SK-N-SH (cell line): ENCODE measurements at regions not wholly inside any gene's neighbourhood (a gene's known extent, or its start where the extent isn't known, plus 50 kb on each side); places are given as distances from the start of the nearest gene placed in this dataset.

ENCODE experiments used
- CTCF ChIA-PET: fragments of 300-600, 350-600 bp; formaldehyde crosslinking; extraction: SDS; loops from one replicate; lab custom pipeline; 2021; lab: Yijun Ruan, JAX
- POLR2A ChIA-PET: fragments of 350-600 bp; sonication (Branson Sonifier 250); formaldehyde crosslinking; extraction: SDS; loops from one replicate; lab custom pipeline; 2020; ENCODE audit warnings: antibody characterized with exemption, inconsistent platforms; lab: Yijun Ruan, JAX
- DNase-seq: peaks from one replicate; pipeline ENCODE4 v3.0.0; 2012
- H2AFZ ChIP-seq: fragments of 200-600 bp; sonication (generic); 2 replicates; pipeline ENCODE4 v1.8.1; 2016; ENCODE audit warnings: antibody characterized with exemption, mild to moderate bottlenecking, low read depth
- H3F3A ChIP-seq: fragments of 200-600 bp; sonication (generic); replicated peaks from 2 replicates; pipeline ENCODE3; 2016; ENCODE audit warnings: antibody characterized with exemption, mild to moderate bottlenecking; ENCODE audit not compliant: insufficient read depth
- H3K27ac ChIP-seq, 2 experiments: fragments of 200-500 bp in 1 of 2; fragments of 200-600 bp in 1 of 2; sonication (Bioruptor generic) in 1 of 2; sonication (generic), shearing (Covaris generic) in 1 of 2; 2 replicates each; pipeline versions ENCODE4 v1.5.1 to v1.6.1; 2014 to 2016; ENCODE audit warnings: low read depth in 2 of 2, inconsistent platforms in 1 of 2, low read length in 1 of 2, mild to moderate bottlenecking in 1 of 2, mixed read lengths in 1 of 2
- H3K27me3 ChIP-seq: fragments of 200-600 bp; sonication (generic), shearing (Covaris generic); 2 replicates; pipeline ENCODE4 v1.6.1; 2016; ENCODE audit warnings: mixed run types; ENCODE audit not compliant: insufficient read depth
- H3K36me3 ChIP-seq, 2 experiments: fragments of 200-500 bp in 1 of 2; fragments of 200-600 bp in 1 of 2; sonication (Bioruptor generic) in 1 of 2; sonication (generic) in 1 of 2; replicated peaks in 1 of 2; 2 replicates each; pipeline versions ENCODE3 to v1.5.1; 2014 to 2016; ENCODE audit warnings: low read length in 1 of 2, mild to moderate bottlenecking in 1 of 2; ENCODE audit not compliant: insufficient read depth in 2 of 2, control insufficient read depth in 1 of 2
- H3K4me1 ChIP-seq, 2 experiments: fragments of 200-500 bp in 1 of 2; fragments of 200-600 bp in 1 of 2; sonication (Bioruptor generic) in 1 of 2; sonication (generic), shearing (Covaris generic) in 1 of 2; 2 replicates each; pipeline versions ENCODE4 v1.5.1 to v1.6.1; 2014 to 2016; ENCODE audit warnings: low read depth in 1 of 2, low read length in 1 of 2, mixed run types in 1 of 2; ENCODE audit not compliant: insufficient read depth in 2 of 2, control insufficient read depth in 1 of 2
- H3K4me2 ChIP-seq: fragments of 200-600 bp; sonication (generic), shearing (Covaris generic); 2 replicates; pipeline ENCODE4 v1.6.1; 2017; ENCODE audit warnings: mixed run types
- H3K4me3 ChIP-seq, 2 experiments: fragments of 200-500 bp in 1 of 2; fragments of 200-600 bp in 1 of 2; sonication (Bioruptor generic) in 1 of 2; sonication (generic), shearing (Covaris generic) in 1 of 2; 2 replicates each; pipeline versions ENCODE4 v1.5.1 to v1.8.1; 2014 to 2016; ENCODE audit warnings: low read depth in 2 of 2, inconsistent platforms in 1 of 2, low read length in 1 of 2, mild to moderate bottlenecking in 1 of 2, mixed read lengths in 1 of 2, moderate library complexity in 1 of 2
- H3K79me2 ChIP-seq: fragments of 200-600 bp; sonication (generic); 2 replicates; pipeline ENCODE4 v1.8.1; 2017; ENCODE audit warnings: mild to moderate bottlenecking; ENCODE audit not compliant: insufficient read depth
- H3K9ac ChIP-seq: fragments of 200-600 bp; sonication (generic); 2 replicates; pipeline ENCODE4 v1.6.1; 2017; ENCODE audit warnings: mixed run types
- H3K9me2 ChIP-seq: fragments of 200-600 bp; sonication (generic); 2 replicates; pipeline ENCODE4 v1.6.1; 2017; ENCODE audit warnings: mixed run types
- H3K9me3 ChIP-seq: fragments of 200-600 bp; sonication (generic); 2 replicates; pipeline ENCODE4 v1.6.1; 2017; ENCODE audit warnings: mixed run types, mild to moderate bottlenecking, moderate library complexity
- H4K20me1 ChIP-seq: fragments of 200-600 bp; sonication (generic); 2 replicates; pipeline ENCODE4 v1.6.1; 2017; ENCODE audit warnings: mild to moderate bottlenecking, mixed run types; ENCODE audit not compliant: insufficient read depth
- CHD2 ChIP-seq: fragments of 150-350 bp; IDR thresholded peaks from 2 replicates; pipeline ENCODE4 v1.6.1; 2018; ENCODE audit warnings: low read length; ENCODE audit not compliant: partially characterized antibody
- EP300 ChIP-seq, 2 experiments: IDR thresholded peaks; 2 replicates each; pipeline versions ENCODE4 v1.4.0 to v1.6.1; 2012; ENCODE audit warnings: borderline replicate concordance in 1 of 2, low read depth in 1 of 2, low read length in 1 of 2
- FOXJ3 ChIP-seq: sonication (generic); formaldehyde crosslinking; IDR thresholded peaks from 2 replicates; pipeline ENCODE4 v1.5.1; 2020; ENCODE audit warnings: mild to moderate bottlenecking, missing genetic modification reagents
- MAX ChIP-seq: IDR thresholded peaks from 2 replicates; pipeline ENCODE4 v1.4.0; 2012; ENCODE audit warnings: low read depth
- MEF2A ChIP-seq: IDR thresholded peaks from 2 replicates; pipeline ENCODE4 v1.4.0; 2012; ENCODE audit warnings: low read depth, borderline replicate concordance
- NFIC ChIP-seq: IDR thresholded peaks from 2 replicates; pipeline ENCODE4 v1.4.0; 2012; ENCODE audit warnings: borderline replicate concordance
- NRF1 ChIP-seq: IDR thresholded peaks from 2 replicates; pipeline ENCODE4 v1.6.1; 2012; ENCODE audit warnings: low read depth, mild to moderate bottlenecking, low read length
- RAD21 ChIP-seq: IDR thresholded peaks from 2 replicates; pipeline ENCODE4 v1.6.1; 2012; ENCODE audit warnings: mild to moderate bottlenecking, low read length
- RCOR1 ChIP-seq: fragments of 150-350 bp; IDR thresholded peaks from 2 replicates; pipeline ENCODE4 v1.6.1; 2017; ENCODE audit warnings: antibody characterized with exemption, low read length
- RXRA ChIP-seq: IDR thresholded peaks from 2 replicates; pipeline ENCODE4 v1.4.0; 2012; ENCODE audit warnings: low read depth, mild to moderate bottlenecking, borderline replicate concordance
- SMC3 ChIP-seq: IDR thresholded peaks from 2 replicates; pipeline ENCODE4 v1.6.1; 2012; ENCODE audit warnings: low read depth, low read length, improper control_type of control experiment
- TAF1 ChIP-seq: IDR thresholded peaks from 2 replicates; pipeline ENCODE4 v1.6.1; 2012; ENCODE audit warnings: low read depth, mild to moderate bottlenecking, low read length, moderate library complexity, borderline replicate concordance
- USF1 ChIP-seq: IDR thresholded peaks from 2 replicates; pipeline ENCODE4 v1.4.0; 2012; ENCODE audit warnings: low read depth, borderline replicate concordance
- YY1 ChIP-seq: IDR thresholded peaks from 2 replicates; pipeline ENCODE4 v1.4.0; 2012; ENCODE audit warnings: low read depth, mild to moderate bottlenecking
- WGBS: methylation state at CpG from one replicate; pipeline ENCODE4 v1.1.6; 2017; ENCODE audit warnings: low lambda C conversion rate; 5-methylcytosine and 5-hydroxymethylcytosine counted together
- TF ChIP-seq, protein P1 (sequence below): fragments of 150-350 bp; IDR thresholded peaks from 2 replicates; pipeline ENCODE4 v1.6.1; 2016; ENCODE audit warnings: mild to moderate bottlenecking, low read depth, low read length
- TF ChIP-seq, protein P2 (sequence below): IDR thresholded peaks from 2 replicates; pipeline ENCODE4; 2012
- TF ChIP-seq, protein P3 (sequence below): IDR thresholded peaks from 2 replicates; pipeline ENCODE4 v1.6.1; 2012; ENCODE audit warnings: mild to moderate bottlenecking, low read depth, low read length, moderate library complexity

GRCh38 chr1:29753771-29754572 is 517.6 kb downstream of the PTPRU start:
- WGBS: 9% methylated on average over 3 of the region's 3 CpGs
- H3F3A ChIP-seq: no peaks in the 10 kb centered on the region
- no peaks in the 10 kb centered on the region for H4K20me1 ChIP-seq
- H3K4me3 ChIP-seq: no peak overlapping the region
- H3K27me3 ChIP-seq: no peaks in the 10 kb centered on the region
- TF ChIP-seq CHD2 (peak; percentile 28), EP300 (IDR thresholded peaks at IDR 0.05; ENCODE audit: borderline replicate concordance in 1 of 2, low read depth in 1 of 2, low read length in 1 of 2) (peak in 1 of 2 experiments; percentile 73; a peak in 2 of 4 replicates), SMC3 (peak; percentile 4; the same call in 1 of the 2 replicates), USF1 (no peak), MAX (no peak), MEF2A (no peak), NRF1 (no peak), RCOR1 (peak; percentile 32; the same call in 1 of the 2 replicates), RAD21 (0 out of 2 replicates have a peak, but pooled peaks have one; percentile 38)
- TF ChIP-seq, protein P1, sequence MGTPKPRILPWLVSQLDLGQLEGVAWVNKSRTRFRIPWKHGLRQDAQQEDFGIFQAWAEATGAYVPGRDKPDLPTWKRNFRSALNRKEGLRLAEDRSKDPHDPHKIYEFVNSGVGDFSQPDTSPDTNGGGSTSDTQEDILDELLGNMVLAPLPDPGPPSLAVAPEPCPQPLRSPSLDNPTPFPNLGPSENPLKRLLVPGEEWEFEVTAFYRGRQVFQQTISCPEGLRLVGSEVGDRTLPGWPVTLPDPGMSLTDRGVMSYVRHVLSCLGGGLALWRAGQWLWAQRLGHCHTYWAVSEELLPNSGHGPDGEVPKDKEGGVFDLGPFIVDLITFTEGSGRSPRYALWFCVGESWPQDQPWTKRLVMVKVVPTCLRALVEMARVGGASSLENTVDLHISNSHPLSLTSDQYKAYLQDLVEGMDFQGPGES: no peak
- no peaks in the 10 kb centered on the region for H3K79me2 ChIP-seq
- peaks cover 0 to 53% of the 10 kb centered on the region in 2 experiments; a peak in 1 of 4 replicates for H3K4me1 ChIP-seq
- H3K9me2 ChIP-seq: no peaks in the 10 kb centered on the region
- H3K36me3 ChIP-seq: no peaks in the 10 kb centered on the region
- peak overlapping the region in 1 of 2 experiments; percentile 84; a peak in 2 of 4 replicates for H3K27ac ChIP-seq
- H3K9me3 ChIP-seq: no peaks in the 10 kb centered on the region
- H3K9ac ChIP-seq: no peak overlapping the region
- CTCF ChIA-PET: interaction anchor here (0.6 to 3.3 kb wide), 9 partner anchors 39 to 517 kb away, joined by 3 to 11 read pairs (median 4); partner anchors contain the start of gene PTPRU
- POLR2A ChIA-PET: interaction anchor here (0.6 kb wide), 1 partner anchor 512 kb away, joined by 3 read pairs; no protein-coding TSS in a partner anchor
- no peak overlapping the region for H2AFZ ChIP-seq
- peak; percentile 81 for DNase-seq
- H3K4me2 ChIP-seq: no peak overlapping the region

GRCh38 chr1:29753244-29753643 is 516.9 kb downstream of the PTPRU start:
- Histone ChIP-seq H2AFZ (no peak overlapping the region), H3K79me2 (no peaks in the 10 kb centered on the region), H3K4me2 (no peak overlapping the region), H3K27me3 (no peaks in the 10 kb centered on the region), H4K20me1 (no peaks in the 10 kb centered on the region), H3K27ac (no peak overlapping the region; a peak in 2 of 4 replicates), H3F3A (no peaks in the 10 kb centered on the region), H3K9me2 (no peaks in the 10 kb centered on the region), H3K4me1 (peaks cover 0 to 54% of the 10 kb centered on the region in 2 experiments; a peak in 1 of 4 replicates), H3K9me3 (no peaks in the 10 kb centered on the region), H3K9ac (no peak overlapping the region), H3K4me3 (no peak overlapping the region), H3K36me3 (no peaks in the 10 kb centered on the region)
- CTCF ChIA-PET: interaction anchor here (0.6 to 3.3 kb wide), 7 partner anchors 40 to 517 kb away, joined by 3 to 11 read pairs (median 3); partner anchors contain the start of gene PTPRU
- no peak for DNase-seq
- POLR2A ChIA-PET: no interaction called here
- WGBS: 0% methylated on average over 1 of the region's 1 CpG
- TF ChIP-seq FOXJ3 (CRISPR knock-in tag) (no peak), YY1 (no peak), RXRA (no peak), NFIC (no peak), RCOR1 (no peak), TAF1 (no peak), SMC3 (no peak), CHD2 (no peak)
- TF ChIP-seq, protein P1: no peak
- TF ChIP-seq, protein P2, sequence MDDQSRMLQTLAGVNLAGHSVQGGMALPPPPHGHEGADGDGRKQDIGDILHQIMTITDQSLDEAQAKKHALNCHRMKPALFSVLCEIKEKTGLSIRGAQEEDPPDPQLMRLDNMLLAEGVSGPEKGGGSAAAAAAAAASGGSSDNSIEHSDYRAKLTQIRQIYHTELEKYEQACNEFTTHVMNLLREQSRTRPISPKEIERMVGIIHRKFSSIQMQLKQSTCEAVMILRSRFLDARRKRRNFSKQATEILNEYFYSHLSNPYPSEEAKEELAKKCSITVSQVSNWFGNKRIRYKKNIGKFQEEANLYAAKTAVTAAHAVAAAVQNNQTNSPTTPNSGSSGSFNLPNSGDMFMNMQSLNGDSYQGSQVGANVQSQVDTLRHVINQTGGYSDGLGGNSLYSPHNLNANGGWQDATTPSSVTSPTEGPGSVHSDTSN: no peak
- TF ChIP-seq, protein P3, sequence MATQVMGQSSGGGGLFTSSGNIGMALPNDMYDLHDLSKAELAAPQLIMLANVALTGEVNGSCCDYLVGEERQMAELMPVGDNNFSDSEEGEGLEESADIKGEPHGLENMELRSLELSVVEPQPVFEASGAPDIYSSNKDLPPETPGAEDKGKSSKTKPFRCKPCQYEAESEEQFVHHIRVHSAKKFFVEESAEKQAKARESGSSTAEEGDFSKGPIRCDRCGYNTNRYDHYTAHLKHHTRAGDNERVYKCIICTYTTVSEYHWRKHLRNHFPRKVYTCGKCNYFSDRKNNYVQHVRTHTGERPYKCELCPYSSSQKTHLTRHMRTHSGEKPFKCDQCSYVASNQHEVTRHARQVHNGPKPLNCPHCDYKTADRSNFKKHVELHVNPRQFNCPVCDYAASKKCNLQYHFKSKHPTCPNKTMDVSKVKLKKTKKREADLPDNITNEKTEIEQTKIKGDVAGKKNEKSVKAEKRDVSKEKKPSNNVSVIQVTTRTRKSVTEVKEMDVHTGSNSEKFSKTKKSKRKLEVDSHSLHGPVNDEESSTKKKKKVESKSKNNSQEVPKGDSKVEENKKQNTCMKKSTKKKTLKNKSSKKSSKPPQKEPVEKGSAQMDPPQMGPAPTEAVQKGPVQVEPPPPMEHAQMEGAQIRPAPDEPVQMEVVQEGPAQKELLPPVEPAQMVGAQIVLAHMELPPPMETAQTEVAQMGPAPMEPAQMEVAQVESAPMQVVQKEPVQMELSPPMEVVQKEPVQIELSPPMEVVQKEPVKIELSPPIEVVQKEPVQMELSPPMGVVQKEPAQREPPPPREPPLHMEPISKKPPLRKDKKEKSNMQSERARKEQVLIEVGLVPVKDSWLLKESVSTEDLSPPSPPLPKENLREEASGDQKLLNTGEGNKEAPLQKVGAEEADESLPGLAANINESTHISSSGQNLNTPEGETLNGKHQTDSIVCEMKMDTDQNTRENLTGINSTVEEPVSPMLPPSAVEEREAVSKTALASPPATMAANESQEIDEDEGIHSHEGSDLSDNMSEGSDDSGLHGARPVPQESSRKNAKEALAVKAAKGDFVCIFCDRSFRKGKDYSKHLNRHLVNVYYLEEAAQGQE: no peak
